ENCODE measurements at regions not wholly inside any gene's neighbourhood (a gene's known extent, or its start where the extent isn't known, plus 50 kb on each side); places are given as distances from the start of the nearest gene placed in this dataset.
A peak's percentile ranks its signal among the peaks of the same experiment; 100 is the strongest.

- TF ChIP-seq FOXM1 (IDR thresholded peaks at IDR 0.05; ENCODE audit: borderline replicate concordance) (no peak), PKNOX1 (IDR thresholded peaks at IDR 0.05) (peak; percentile 25; the same call in 1 of the 2 replicates)
- CTCF ChIA-PET, result no interaction called here
- POLR2A ChIA-PET, result no interaction called here
- no peak for DNase-seq (ENCODE audit: extremely low spot score)
These were observed 677.1 kb downstream of the DTWD2 start for GRCh38 chr5:118311103-118311819.

GRCh38 chr5:118310401-118310800 lies 677.9 kb downstream of the DTWD2 start:
- ChIA-PET POLR2A (no interaction called here), CTCF (no interaction called here)
- no peak for DNase-seq (ENCODE audit: extremely low spot score)
- TF ChIP-seq ZNF384 (IDR thresholded peaks at IDR 0.05) (no peak), FOXA1 (IDR thresholded peaks at IDR 0.05) (no peak), CTBP1 (IDR thresholded peaks at IDR 0.05; ENCODE audit: borderline replicate concordance) (no peak)

DNA sequence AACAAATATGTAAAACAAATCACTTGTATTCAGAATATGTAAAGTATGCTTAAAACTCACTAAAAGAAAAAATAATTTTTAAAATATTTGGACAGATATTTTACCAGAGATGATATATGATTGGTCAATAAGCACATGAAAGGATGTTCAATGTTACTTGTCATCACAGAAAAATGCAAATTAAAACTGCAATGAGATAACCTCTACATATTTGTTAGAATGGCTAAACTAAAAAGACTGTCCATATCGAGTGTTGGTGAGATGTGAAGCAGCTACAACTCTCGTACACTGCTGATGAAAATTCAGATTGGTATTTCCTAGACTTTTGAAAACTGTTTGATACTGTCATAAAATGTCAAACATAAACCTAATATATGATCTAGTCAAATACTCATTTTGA lies 685.1 kb downstream of the DTWD2 start:
- ChIA-PET POLR2A (no interaction called here), CTCF (no interaction called here)
- TF ChIP-seq TARDBP (IDR thresholded peaks at IDR 0.05) (no peak), ELF4 (IDR thresholded peaks at IDR 0.05) (no peak), CTBP1 (IDR thresholded peaks at IDR 0.05; ENCODE audit: borderline replicate concordance) (no peak), NFRKB (IDR thresholded peaks at IDR 0.05) (no peak), BHLHE40 (IDR thresholded peaks at IDR 0.05; ENCODE audit: borderline replicate concordance) (no peak), FOXA1 (IDR thresholded peaks at IDR 0.05) (no peak), LEF1 (IDR thresholded peaks at IDR 0.05; ENCODE audit: borderline replicate concordance) (no peak), ARNT (IDR thresholded peaks at IDR 0.05) (no peak), SP1 (IDR thresholded peaks at IDR 0.05) (no peak), SUZ12 (IDR thresholded peaks at IDR 0.05) (no peak), PKNOX1 (IDR thresholded peaks at IDR 0.05) (no peak), FOXM1 (IDR thresholded peaks at IDR 0.05; ENCODE audit: borderline replicate concordance) (no peak), HDGF (IDR thresholded peaks at IDR 0.05; ENCODE audit: borderline replicate concordance) (no peak), FOXK2 (IDR thresholded peaks at IDR 0.05) (no peak), ZNF384 (IDR thresholded peaks at IDR 0.05) (no peak), L3MBTL2 (conservative IDR thresholded peaks at IDR 0.05) (no peak)
- DNase-seq (ENCODE audit: extremely low spot score), result no peak

GRCh38 chr5:118302786-118303185 lies 685.6 kb downstream of the DTWD2 start:
- ChIA-PET CTCF (no interaction called here), POLR2A (no interaction called here)
- DNase-seq (ENCODE audit: extremely low spot score), result no peak
- TF ChIP-seq ELF4 (IDR thresholded peaks at IDR 0.05), result no peak
- no peak for TF ChIP-seq HDGF (IDR thresholded peaks at IDR 0.05; ENCODE audit: borderline replicate concordance)
- no peak for TF ChIP-seq BHLHE40 (IDR thresholded peaks at IDR 0.05; ENCODE audit: borderline replicate concordance)
- TF ChIP-seq PKNOX1 (IDR thresholded peaks at IDR 0.05), result no peak
- TF ChIP-seq L3MBTL2 (conservative IDR thresholded peaks at IDR 0.05), result no peak
- no peak for TF ChIP-seq ARNT (IDR thresholded peaks at IDR 0.05)
- no peak for TF ChIP-seq FOXM1 (IDR thresholded peaks at IDR 0.05; ENCODE audit: borderline replicate concordance)
- no peak for TF ChIP-seq FOXA1 (IDR thresholded peaks at IDR 0.05)
- no peak for TF ChIP-seq FOXK2 (IDR thresholded peaks at IDR 0.05)
- TF ChIP-seq NFRKB (IDR thresholded peaks at IDR 0.05), result no peak

GRCh38 chr5:118301696-118302095 lies 686.7 kb downstream of the DTWD2 start:
- no peak for DNase-seq (ENCODE audit: extremely low spot score)
- POLR2A ChIA-PET, result no interaction called here
- no peak for TF ChIP-seq ARNT (IDR thresholded peaks at IDR 0.05)
- TF ChIP-seq NFRKB (IDR thresholded peaks at IDR 0.05), result no peak
- TF ChIP-seq CTBP1 (IDR thresholded peaks at IDR 0.05; ENCODE audit: borderline replicate concordance), result no peak
- CTCF ChIA-PET, result no interaction called here

DNA sequence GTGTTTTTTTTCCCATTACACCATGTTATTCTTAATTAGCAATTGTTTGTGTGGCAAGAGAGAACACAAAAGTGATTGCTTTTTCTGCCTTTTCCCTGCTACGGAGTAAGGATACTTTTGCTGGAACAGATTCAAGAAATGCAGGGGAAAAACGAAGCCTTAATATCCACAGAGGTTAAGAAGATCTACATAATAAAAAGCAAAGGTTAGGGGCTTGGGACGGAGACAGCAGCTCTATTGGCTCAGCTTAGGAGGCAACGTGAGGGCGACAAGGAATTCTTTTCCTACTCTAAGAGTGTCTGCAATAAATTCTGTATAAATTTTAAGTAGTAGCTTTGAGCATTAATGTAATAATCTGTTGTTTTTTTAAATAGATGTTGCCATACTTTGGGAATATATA lies 693.3 kb downstream of the DTWD2 start:
- POLR2A ChIA-PET, result no interaction called here

More for the DNA sequence above, 693.3 kb downstream of the DTWD2 start:
- CTCF ChIA-PET, result no interaction called here
- no peak for DNase-seq (ENCODE audit: extremely low spot score)
- no peak for TF ChIP-seq ELF4 (IDR thresholded peaks at IDR 0.05)
- no peak for TF ChIP-seq TARDBP (IDR thresholded peaks at IDR 0.05)
- no peak for TF ChIP-seq CTBP1 (IDR thresholded peaks at IDR 0.05; ENCODE audit: borderline replicate concordance)
- TF ChIP-seq SUZ12 (IDR thresholded peaks at IDR 0.05), result no peak
- TF ChIP-seq LEF1 (IDR thresholded peaks at IDR 0.05; ENCODE audit: borderline replicate concordance), result no peak
- no peak for TF ChIP-seq PKNOX1 (IDR thresholded peaks at IDR 0.05)
- TF ChIP-seq ARNT (IDR thresholded peaks at IDR 0.05), result no peak
- TF ChIP-seq FOXA1 (IDR thresholded peaks at IDR 0.05), result no peak
- no peak for TF ChIP-seq FOXM1 (IDR thresholded peaks at IDR 0.05; ENCODE audit: borderline replicate concordance)
- no peak for TF ChIP-seq NFRKB (IDR thresholded peaks at IDR 0.05)
- no peak for TF ChIP-seq SP1 (IDR thresholded peaks at IDR 0.05)
- TF ChIP-seq FOXK2 (IDR thresholded peaks at IDR 0.05), result no peak
- TF ChIP-seq HDGF (IDR thresholded peaks at IDR 0.05; ENCODE audit: borderline replicate concordance), result no peak
- TF ChIP-seq L3MBTL2 (conservative IDR thresholded peaks at IDR 0.05), result no peak
- no peak for TF ChIP-seq ZNF384 (IDR thresholded peaks at IDR 0.05)
- no peak for TF ChIP-seq BHLHE40 (IDR thresholded peaks at IDR 0.05; ENCODE audit: borderline replicate concordance)

Measured in HEK293T (cell line).